ENCODE measurements at regions not wholly inside any gene's neighbourhood (a gene's known extent, or its start where the extent isn't known, plus 50 kb on each side); places are given as distances from the start of the nearest gene placed in this dataset.

GRCh38 chr21:28357743-28358142 is 634.9 kb downstream of the LTN1 start:
- H3K9me3 ChIP-seq (ENCODE audit: control insufficient read depth, low read depth, low read length), result no peaks in the 10 kb centered on the region
- H2AFZ ChIP-seq (ENCODE audit: control insufficient read depth, low read length), result no peak overlapping the region
- dilution Hi-C loops (cut with MboI; ENCODE audit: extremely low pct_ligation_motif_present, low sequenced_read_pairs), result no loop called here
- DNase-seq (ENCODE audit: low read depth, low spot score) (no peak), FAIRE-seq (no peak)
- H3K79me2 ChIP-seq (ENCODE audit: control insufficient read depth, insufficient read depth, low read length), result no peaks in the 10 kb centered on the region
- H3K4me2 ChIP-seq (ENCODE audit: control insufficient read depth, extremely low read depth, insufficient read depth, low read depth, low read length), result no peak overlapping the region
- no peaks in the 10 kb centered on the region for H3K36me3 ChIP-seq (ENCODE audit: control insufficient read depth in 2 of 2, extremely low read depth in 1 of 2, insufficient read depth in 2 of 2, low read length in 2 of 2)
- H3K27me3 ChIP-seq (ENCODE audit: control insufficient read depth, extremely low read depth, insufficient read depth, low read length), result no peaks in the 10 kb centered on the region
- no peak overlapping the region for H3K4me3 ChIP-seq (ENCODE audit: control insufficient read depth in 2 of 3, extremely low read depth in 1 of 3, insufficient read depth in 2 of 3, low read depth in 1 of 3, low read length in 3 of 3)
- H4K20me1 ChIP-seq (ENCODE audit: control insufficient read depth, extremely low read depth, insufficient read depth, low read length), result no peaks in the 10 kb centered on the region
- no peak overlapping the region for H3K9ac ChIP-seq (ENCODE audit: control insufficient read depth, extremely low read depth, insufficient read depth, low read length)
- H3K27ac ChIP-seq (ENCODE audit: control insufficient read depth, insufficient read depth, low read length), result no peak overlapping the region
- H3K9me1 ChIP-seq (ENCODE audit: control insufficient read depth, extremely low read depth, insufficient read depth, low read length), result no peaks in the 10 kb centered on the region
- TF ChIP-seq CTCF (optimal IDR thresholded peaks at IDR 0.05 in 1 of 3, IDR thresholded peaks at IDR 0.05 in 1 of 3, conservative IDR thresholded peaks at IDR 0.05 in 1 of 3; ENCODE audit: extremely low read depth in 1 of 3, insufficient read depth in 2 of 3, low read length in 3 of 3), result no peak
- no peak for TF ChIP-seq EZH2 (IDR thresholded peaks at IDR 0.05; ENCODE audit: low read length)
- H3K4me1 ChIP-seq (ENCODE audit: control insufficient read depth, extremely low read depth, insufficient read depth, low read length), result no peaks in the 10 kb centered on the region

- Histone ChIP-seq H3K4me1 (ENCODE audit: control insufficient read depth, extremely low read depth, insufficient read depth, low read length) (no peaks in the 10 kb centered on the region), H3K9me3 (ENCODE audit: control insufficient read depth, low read depth, low read length) (no peaks in the 10 kb centered on the region), H3K27me3 (ENCODE audit: control insufficient read depth, extremely low read depth, insufficient read depth, low read length) (no peaks in the 10 kb centered on the region), H3K4me3 (ENCODE audit: control insufficient read depth in 2 of 3, extremely low read depth in 1 of 3, insufficient read depth in 2 of 3, low read depth in 1 of 3, low read length in 3 of 3) (no peak overlapping the region), H3K4me2 (ENCODE audit: control insufficient read depth, extremely low read depth, insufficient read depth, low read depth, low read length) (no peak overlapping the region), H3K36me3 (ENCODE audit: control insufficient read depth in 2 of 2, extremely low read depth in 1 of 2, insufficient read depth in 2 of 2, low read length in 2 of 2) (no peaks in the 10 kb centered on the region), H3K79me2 (ENCODE audit: control insufficient read depth, insufficient read depth, low read length) (no peaks in the 10 kb centered on the region), H2AFZ (ENCODE audit: control insufficient read depth, low read length) (no peak overlapping the region), H3K9ac (ENCODE audit: control insufficient read depth, extremely low read depth, insufficient read depth, low read length) (no peak overlapping the region), H3K9me1 (ENCODE audit: control insufficient read depth, extremely low read depth, insufficient read depth, low read length) (no peaks in the 10 kb centered on the region), H4K20me1 (ENCODE audit: control insufficient read depth, extremely low read depth, insufficient read depth, low read length) (no peaks in the 10 kb centered on the region), H3K27ac (ENCODE audit: control insufficient read depth, insufficient read depth, low read length) (no peak overlapping the region)
- TF ChIP-seq EZH2 (IDR thresholded peaks at IDR 0.05; ENCODE audit: low read length) (no peak), CTCF (optimal IDR thresholded peaks at IDR 0.05 in 1 of 3, IDR thresholded peaks at IDR 0.05 in 1 of 3, conservative IDR thresholded peaks at IDR 0.05 in 1 of 3; ENCODE audit: extremely low read depth in 1 of 3, insufficient read depth in 2 of 3, low read length in 3 of 3) (no peak)
- DNase-seq (ENCODE audit: low read depth, low spot score) (no peak), FAIRE-seq (no peak)
- dilution Hi-C loops (cut with MboI; ENCODE audit: extremely low pct_ligation_motif_present, low sequenced_read_pairs), result no loop called here
Measured at GRCh38 chr21:28356422-28356821, 636.3 kb downstream of the LTN1 start.
